ENCODE measurements at regions not wholly inside any gene's neighbourhood (a gene's known extent, or its start where the extent isn't known, plus 50 kb on each side); places are given as distances from the start of the nearest gene placed in this dataset.
"Not testable (repeated sequence)": the region's sequence is repeated elsewhere in the genome, so short reads cannot be mapped to it uniquely, and the experiment has no call there.

DNA sequence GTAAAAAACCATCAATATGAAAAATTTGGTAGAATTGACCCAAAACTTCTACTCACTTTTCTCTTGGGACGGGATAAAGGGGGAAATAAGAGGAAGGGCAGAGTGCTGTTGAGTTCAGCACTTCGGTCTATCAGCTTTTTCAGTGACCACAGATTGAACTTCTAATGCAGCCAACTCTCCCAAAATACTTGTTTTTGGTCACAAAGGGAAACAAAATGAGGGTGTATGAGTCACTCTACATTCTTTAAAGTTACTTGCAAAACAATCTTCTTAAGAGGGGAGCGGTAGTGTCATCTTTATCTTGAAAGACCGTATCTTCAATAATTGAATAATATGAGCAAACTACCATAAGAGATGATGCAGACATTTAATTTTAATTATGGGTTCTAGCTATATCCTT, 661.3 kb downstream of the CD109 start:
- DNase-seq, result no peak

DNA sequence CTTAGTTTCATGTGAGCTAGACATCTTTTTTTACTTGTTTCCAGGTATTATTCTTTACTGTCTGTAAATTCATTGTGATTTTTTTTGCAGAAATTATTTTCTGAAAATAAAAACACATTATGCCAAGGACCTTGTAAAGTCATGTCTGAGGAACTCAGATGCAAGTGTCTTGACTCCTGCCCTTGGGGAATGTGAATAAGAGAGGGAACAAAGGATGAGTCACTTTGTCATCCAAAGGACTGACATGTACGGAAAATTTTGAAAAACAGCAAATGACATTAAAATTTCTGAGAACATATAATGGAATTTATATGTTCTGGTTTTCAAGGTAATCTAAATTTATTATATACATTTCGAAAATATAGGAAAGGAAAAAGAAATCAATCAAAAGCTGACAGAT, 660.4 kb downstream of the CD109 start:
- DNase-seq, result no peak

DNA sequence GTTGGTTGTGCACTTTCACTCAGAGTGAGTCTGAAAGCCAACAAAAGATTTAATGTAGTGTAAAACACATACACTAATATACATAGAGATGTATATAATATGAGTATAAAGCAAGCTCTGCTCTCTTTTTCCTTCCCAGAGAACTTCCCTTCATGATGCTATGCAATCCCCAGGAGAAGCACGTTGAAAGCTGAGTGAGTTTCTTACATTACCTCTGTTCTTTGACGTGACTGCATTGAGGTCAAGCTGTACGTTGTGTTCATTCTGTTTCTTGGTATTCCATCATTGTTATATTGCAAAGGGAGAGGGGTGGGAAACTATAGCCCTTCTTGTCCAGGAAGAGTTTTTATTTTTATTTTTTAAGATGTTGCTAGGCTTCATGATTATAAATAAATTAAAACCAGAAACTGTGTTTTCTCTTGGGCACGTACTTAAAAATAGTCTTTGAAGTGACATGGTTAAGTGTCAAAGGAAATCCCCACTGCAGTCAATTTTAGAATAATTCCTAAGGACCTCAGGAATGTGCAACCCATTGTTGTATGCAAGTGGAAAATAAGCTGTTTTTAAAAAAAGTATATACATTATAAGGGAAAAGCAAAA, 651.0 kb downstream of the CD109 start:
- no peak for DNase-seq

DNA sequence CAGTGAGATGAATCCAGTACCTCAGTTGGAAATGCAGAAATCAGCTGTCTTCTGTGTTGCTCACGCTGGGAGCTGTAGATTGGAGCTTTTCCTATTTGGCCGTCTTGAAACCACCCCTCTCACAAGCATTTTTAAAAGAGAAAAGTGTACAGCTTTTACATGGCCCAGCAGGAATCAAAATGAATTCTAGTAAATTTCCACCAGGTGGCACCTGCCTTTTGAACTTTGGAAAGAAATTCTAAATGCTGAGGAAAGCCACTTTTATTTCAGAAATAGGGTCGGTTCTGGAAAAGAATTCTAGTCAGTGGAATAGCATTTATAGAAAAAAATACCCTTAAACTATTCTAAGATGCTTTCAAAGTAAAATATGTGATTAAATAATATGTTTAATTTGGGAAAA, 647.8 kb downstream of the CD109 start:
- no peak for DNase-seq

DNA sequence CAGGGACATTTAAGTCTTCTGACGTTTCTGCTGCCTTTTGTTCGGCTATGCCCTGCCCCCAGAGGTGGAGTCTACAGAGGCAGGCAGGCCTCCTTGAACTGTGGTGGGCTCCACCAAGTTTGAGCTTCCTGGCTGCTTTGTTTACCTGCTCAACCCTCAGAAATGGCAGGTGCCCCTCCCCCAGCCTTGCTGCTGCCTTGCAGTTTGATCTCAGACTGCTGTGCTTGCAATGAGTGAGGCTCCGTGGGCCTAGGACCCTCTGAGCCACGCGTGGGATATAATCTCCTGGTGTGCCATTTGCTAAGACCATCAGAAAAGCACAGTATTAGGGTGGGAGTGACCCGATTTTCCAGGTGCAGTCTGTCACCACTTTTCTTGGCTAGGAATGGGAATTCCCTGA, 647.3 kb downstream of the CD109 start:
- DNase-seq, result not testable (repeated sequence)

DNA sequence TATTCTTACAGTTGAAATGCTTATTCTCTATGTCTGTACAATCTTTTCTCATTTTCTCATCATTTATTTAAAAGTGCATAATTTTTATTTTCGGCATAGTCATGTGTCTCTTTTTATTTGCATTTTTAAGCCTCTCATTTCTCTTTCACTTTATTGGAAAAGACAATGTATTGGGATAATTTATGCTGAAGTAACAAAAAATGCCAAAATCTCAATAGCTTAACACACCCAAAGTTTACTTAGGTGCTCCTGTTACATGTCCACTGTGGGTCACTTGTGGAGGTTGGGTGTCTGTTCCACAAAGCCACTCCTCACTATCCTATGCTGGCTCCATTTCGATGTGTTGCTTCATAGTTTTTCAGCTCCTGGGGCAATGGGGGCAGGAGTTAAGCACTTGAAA, 638.7 kb downstream of the CD109 start:
- DNase-seq, result no peak

DNA sequence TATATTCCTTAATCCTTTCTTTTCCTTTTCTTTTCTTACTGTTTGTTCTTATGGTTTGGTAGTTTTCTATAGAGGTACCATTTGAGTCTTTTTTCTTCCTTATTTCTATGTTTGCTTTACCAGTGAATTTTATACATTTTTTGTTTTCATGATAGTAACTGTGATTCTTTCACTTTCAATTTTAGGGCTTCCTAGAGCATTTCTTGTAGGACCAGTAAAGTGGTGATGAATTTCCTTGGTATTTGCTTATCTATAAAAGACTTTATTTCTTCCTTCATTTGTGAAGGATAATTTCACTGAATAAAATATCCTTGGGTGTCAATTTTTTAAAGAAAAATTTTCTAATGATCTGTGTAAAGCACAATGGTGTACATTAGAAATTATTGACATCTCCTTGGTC, 637.4 kb downstream of the CD109 start:
- no peak for DNase-seq

DNA sequence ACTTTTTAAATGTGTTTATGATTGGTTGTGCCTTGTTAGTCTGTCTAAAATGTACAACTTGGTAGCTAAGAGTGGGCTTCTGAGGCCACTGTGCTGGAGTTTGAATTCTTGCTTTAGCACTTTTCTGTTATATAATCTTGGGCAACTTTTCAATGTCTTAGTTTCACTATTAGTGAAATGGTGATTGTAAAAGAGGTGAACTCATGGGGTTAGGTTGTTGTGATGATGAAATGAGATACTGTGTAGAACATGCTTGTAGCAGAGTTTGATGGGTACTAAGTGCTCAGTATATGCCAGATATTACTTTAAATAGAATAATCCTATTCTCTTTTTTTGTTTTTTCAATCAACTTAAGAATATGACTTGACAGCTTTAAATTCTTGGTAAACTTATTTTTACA, 624.7 kb downstream of the CD109 start:
- no peak for DNase-seq

DNA sequence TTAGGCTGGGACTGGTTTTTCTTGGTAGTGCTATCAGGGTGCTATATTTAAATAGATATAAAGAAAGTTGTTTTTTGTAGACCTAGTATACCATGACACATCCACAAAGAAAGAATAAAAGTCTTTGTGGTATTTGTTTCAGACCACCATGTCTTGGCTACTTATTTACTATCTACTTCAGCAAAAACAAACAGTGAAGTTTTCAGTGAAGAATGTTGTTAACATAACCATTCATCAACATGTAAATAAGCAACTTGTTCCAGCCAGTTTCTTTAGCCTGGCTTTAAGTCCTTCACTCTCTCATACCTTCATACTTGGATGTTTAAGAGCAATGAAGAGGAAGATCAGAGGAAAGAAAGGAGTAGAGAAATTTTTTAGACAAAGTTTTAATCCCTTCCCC, 624.1 kb downstream of the CD109 start:
- DNase-seq, result no peak

DNA sequence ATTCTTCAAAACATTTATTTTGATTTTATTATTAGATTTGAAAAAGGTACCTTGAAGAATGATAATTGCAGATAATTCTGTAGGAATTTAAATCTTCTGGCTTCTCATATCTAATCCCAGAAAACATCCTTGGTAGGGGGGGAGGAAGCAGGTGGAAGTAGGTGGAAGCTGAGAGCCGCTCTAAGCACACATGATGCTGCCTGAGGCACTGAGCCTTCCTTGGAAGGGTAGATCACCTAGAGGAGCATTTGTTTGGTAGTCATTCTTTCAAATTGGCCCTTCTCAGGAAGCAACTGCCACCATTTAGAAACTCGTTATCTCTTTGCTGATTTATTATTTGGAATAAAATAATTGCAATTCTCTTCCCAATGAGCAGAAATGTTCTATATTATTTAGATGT, 623.3 kb downstream of the CD109 start:
- DNase-seq, result no peak

DNA sequence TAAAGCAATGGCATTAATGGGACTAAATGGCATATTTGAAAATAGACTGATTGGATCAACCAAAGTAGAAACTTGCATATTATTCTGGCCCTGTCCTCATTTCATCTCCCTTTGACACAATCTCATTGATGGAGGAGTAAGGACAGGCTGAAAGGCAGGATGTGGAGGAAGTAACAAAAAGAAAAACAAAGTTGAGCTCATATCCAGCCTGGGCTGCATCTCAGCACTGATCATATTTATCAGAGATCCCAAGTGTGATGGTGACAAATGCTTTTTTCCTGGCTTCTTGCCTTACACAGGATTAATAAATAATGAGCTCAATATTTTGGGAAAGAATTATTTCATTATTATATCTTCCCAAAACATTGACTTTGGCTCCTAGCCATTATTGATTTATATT, 622.7 kb downstream of the CD109 start:
- no peak for DNase-seq

DNA sequence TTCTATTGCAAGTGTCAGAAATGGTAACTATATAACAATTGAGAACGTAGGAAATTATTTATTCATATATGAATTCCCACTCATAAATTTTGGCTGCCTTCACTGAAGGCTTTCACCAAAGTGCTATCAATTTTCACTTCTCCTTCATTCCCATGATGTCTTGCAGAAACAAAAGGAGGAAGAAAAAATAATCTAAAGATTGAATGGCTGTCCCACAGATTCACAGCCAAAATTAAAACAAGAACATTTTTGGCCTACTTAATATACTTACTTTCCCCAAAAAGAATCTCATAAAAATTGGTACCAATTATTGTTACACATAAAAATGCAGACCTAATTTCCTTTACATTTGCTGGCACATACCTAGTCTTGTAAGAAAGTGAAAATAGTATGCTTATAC, 616.1 kb downstream of the CD109 start:
- DNase-seq, result no peak

DNA sequence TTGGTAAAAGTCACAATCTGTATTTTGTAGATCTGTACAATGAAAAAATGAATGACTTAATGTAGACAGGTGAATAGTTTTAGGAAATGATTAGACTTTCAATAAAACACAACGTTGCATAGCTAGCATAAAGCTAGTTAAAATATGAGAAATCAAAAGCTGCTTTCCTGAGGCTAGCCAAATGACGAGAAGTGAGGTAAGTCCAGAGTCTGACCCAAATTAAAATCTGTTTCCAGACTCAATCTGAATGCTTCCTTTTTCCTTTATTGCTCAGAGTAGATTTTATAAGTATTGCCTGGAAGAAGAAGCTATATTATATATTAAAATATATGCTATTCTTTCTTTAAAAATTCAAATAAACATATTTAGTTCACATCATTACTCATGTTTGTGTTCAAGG, 615.4 kb downstream of the CD109 start:
- DNase-seq, result no peak

DNA sequence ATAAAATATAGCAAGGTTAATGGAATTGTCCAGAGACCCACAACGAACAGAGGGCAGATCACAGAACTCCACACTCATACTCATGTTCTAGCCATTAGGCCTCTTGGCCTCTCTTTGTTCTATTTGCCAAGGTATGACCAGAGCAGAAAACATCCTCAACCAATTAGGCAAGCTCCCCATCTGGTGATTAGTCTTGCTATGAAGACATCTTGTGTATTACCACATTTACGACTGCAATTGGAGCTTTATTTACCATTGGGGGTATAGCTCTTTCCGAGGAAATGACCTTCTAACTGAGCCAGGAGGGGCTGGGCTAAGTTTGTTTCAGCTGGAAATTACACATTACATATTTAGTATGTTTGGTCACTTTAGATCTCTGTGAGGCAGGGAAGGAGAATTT, 593.9 kb downstream of the CD109 start:
- DNase-seq, result no peak

DNA sequence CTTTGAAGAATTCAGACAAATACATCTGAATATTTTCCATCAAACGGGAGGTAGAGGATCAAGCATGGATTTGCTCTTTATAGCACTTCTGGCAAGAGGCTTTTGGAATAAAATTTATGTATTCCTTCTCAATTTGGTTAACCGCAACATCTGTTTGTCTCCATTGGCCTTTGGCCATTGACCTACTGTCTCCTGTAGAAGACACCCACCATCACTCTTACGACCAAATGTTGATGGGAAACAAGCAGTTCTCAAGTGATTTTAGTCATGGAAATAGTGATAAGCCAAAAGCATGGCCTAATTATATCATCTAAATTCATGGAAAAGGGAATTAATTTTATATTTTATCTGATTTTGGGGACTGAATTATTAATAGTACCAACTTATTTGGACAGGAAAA, 591.9 kb downstream of the CD109 start:
- no peak for DNase-seq

DNA sequence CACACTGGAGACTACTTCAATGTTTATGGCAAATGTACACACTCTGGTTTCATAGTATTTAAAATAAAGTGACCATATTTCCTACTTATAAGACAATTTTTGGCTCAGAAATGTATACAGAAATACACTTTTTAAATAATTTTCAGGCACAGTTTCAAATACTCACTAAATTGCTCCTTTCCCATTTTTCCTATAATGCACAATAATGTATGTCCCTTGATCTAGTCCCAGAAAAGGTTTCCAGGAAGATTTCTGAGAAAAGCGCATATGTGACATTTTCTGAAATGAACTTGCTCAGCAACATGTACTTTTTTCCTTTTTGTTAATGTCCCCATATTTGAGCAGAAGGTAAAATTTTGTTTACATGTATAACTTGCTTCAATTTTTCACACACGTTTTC, 591.4 kb downstream of the CD109 start:
- no peak for DNase-seq

DNA sequence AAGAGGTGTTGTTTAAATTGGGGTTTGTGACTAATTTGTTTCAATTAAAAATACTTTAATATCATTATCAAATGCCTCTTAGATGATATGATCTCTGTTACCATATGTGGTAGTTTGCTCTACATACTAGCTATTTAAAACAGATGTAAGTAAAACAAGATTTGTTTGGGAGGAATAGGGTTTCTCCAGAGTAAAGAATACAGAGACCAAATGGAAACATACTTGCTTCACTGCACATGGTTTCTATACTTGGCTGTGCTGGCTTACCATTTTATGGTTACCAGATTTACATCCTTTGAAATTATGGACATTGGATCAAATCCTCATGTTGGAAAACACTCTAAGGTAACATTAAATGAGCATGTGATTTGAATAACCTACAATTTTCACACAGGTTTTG, 588.3 kb downstream of the CD109 start:
- no peak for DNase-seq

DNA sequence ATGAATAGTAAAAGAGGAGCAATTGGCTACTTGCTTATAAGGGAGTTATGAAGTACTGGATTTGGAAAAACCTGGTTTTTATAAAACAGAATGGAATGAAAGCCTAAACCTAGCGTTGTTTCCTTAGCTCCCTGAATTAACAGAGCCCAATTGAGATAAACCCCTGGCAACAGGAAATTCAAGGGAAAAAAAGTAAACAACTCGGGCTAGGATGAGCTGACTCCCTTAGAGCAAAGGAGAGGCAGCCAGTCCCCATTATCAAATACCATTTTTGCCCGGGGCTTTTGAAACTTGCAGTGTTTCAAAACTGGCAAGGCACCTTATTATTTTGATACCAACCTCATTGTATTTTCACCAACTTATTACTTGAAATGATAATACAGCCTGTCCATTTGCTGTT, 587.5 kb downstream of the CD109 start:
- DNase-seq, result no peak

DNA sequence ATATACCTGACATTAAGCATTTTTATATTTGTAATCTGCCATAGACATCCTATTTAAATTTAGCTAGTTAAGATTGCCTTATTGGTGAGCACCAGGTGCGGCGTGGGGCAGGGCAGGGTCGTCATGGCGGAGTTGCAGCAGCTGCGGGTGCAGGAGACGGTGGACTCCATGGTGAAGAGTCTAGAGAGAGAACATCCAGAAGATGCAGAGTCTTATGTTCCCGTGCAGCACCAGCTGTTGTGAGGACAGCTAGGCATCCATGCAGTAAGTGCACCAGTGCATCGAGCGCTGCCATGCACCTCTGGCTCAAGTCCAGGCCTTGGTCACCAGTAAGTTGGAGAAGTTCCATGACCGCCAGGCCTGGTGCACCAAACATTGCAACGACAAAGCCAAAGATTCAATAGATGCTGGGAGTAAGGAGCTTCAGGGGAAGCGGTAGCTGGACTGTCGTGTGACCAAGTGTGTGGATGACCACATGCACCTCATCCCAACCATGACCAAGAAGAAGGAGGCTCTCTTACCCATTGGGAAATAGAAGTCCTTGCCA, 586.2 kb downstream of the CD109 start:
- no peak for DNase-seq

DNA sequence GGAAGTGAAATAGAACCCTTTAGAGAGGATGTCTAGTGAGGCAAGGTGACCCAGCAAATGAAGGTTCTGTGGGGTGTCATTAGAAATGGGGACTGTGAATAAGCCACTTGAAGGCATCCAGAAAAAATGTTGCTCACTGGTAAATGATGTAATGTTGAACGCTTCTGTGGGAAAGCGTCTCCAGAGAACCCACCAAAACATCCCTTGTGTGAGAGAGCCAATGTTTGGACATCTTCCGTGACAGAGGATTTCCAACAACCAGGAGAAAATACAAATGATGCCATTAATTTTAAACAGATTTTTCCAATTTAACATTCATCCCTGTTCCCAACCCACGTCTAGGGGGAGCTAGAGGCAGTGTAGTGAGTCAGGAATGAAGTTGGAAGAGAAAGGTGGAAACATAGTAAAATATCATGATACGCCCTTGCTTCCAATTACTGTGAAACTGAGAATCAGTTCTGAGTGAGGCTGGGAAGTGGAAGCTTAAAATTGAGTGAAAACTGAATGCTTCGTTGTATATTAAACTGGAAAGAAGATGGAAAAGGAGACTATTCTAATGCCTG, 584.2 kb downstream of the CD109 start:
- no peak for DNase-seq

DNA sequence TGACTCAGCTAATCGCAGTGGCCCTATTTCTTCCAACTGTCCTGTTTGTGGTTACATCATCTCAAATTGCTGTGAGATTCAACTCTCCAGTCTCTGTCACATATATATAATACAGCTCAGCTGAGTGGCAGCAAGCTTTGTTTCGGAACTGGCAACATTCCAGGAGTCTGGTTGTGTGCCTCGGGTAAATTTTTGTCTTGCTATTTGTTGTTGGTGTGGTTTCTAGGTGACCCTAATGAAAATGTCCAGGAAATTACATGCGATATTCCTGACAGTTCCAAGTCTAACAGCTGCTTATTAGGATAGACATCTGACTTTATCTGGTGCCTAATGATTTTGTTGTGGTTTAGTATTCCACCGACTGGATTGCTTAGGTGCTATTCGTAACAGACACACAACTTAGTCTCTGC, 581.8 kb downstream of the CD109 start:
- DNase-seq, result no peak

DNA sequence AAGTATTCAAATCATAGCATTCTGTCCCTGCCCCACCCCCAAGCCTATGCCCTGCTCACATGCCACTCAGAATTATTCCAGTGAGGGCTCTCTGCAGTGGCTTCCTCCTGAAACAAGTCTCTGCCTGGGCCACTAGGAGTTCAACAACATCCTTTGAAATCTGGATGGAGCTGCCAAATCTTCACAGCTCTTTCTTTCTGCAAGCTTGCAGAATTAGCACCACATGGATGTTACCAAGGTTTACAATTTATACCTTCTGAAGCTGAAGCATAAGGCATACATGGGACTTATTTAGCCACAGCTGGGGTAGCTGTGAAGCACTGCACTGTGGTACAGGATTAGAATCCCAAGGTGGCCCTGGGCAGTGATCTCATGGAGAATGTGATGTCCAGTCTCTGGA, 577.5 kb downstream of the CD109 start:
- no peak for DNase-seq

DNA sequence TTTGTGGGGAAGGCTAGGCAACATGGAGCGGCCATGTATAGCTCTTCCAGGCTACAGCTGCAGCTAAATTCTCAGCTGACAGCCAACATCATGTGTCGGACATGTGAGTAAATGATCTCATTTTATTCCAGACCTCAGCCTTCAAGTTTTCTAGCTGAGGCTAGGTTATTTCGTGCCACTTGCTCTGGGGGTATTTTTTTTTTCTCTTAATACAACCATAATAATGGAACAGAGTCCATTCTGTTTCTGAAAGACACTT, 573.5 kb downstream of the CD109 start:
- DNase-seq, result no peak

DNA sequence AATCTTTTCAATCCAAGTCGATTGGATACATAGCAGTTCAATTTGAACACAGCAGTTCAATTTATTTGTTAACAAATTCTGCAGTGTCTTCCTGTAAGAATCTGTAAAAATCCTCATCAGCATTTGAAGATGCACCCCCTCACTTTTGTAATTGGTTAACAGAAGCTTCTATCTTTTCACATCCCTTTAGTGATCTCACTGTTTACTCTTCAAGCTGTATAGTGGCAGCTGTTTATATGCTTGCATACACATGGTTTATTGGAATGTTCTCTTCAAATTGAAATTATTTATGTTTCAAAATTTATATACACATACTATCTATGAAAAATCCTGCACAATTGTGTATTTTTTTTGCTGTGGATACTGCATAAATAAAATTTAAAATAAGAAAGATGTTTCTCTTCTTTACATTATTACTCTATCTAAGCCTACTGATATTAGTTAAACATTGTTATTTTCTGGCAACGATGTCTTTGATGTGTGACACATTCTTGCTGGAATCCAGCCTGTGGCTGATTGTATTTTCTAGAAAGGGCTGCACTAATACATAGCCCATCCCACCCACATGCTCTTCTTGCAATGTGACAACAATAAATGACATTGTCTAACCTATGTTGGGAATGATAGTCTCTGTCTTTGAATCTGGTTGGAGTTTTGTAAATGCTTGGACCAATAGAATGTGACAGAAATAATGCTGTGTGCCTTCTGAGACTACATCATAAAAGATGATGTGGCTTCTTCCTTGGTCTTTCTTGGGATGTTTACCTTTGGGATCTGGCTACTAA, 573.0 kb downstream of the CD109 start:
- DNase-seq, result no peak

DNA sequence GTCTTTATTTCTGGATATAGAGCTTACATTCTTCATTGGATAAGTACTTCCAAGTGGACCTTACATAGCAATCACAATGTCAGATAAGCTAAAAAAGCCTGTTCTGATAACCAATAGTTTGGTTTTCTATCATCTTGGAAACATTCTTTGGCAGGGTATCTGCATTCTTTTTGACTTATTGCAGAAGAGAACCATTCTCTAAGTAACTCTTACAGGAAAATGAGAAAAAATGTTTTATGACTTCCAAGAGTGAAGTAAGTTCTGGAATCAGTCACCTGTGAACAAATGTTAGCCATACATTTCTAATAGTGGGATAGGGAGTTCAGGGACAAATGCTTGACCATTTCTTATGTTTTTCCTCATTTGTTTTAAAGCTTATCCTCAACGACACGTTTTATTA, 564.0 kb downstream of the CD109 start:
- no peak for DNase-seq
